Prostate gland (tissue), 2 donors: ENCODE measurements at regions not wholly inside any gene's neighbourhood (a gene's known extent, or its start where the extent isn't known, plus 50 kb on each side); places are given as distances from the start of the nearest gene placed in this dataset.
"Not testable (repeated sequence)": the region's sequence is repeated elsewhere in the genome, so short reads cannot be mapped to it uniquely, and the experiment has no call there.

Source experiments
- POLR2AphosphoS5 ChIP-seq: sonication (generic); formaldehyde crosslinking; IDR thresholded peaks from one replicate; pipeline ENCODE4 v1.6.1; 2017; ENCODE audit warnings: antibody characterized with exemption
- TF ChIP-seq, protein P1 (sequence below), 4 experiments: fragments of 200-600 bp in 2 of 4; fragments of 450-650 bp in 2 of 4; sonication (generic) in 2 of 4; IDR thresholded peaks; 1 replicate in 3 of 4; 2 replicates in 1 of 4; pipeline ENCODE4 v1.5.1; 2016 to 2019; ENCODE audit warnings: antibody characterized with exemption in 4 of 4, mild to moderate bottlenecking in 2 of 4, moderate library complexity in 2 of 4

DNA sequence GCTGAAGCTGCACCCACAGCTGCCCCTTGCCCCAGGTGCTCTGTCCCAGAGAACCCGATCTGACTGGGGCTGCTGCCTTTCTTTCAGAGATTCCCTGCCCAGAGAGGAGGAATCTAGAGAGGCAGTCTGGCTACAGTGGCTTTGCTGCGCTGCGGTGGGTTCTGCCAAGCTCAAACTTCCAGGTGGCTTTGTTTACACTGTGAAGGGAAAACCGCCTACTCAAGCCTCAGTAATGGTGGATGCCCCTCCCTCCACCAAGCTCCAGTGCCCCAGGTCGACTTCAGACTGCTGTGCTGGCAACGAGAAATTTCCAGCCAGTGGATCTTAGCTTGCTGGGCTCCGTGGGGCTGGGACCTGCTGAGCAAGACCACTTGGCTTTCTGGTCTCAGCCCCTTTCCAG, 130.4 kb upstream of the SLC35G4 start:
- TF ChIP-seq, protein P1, sequence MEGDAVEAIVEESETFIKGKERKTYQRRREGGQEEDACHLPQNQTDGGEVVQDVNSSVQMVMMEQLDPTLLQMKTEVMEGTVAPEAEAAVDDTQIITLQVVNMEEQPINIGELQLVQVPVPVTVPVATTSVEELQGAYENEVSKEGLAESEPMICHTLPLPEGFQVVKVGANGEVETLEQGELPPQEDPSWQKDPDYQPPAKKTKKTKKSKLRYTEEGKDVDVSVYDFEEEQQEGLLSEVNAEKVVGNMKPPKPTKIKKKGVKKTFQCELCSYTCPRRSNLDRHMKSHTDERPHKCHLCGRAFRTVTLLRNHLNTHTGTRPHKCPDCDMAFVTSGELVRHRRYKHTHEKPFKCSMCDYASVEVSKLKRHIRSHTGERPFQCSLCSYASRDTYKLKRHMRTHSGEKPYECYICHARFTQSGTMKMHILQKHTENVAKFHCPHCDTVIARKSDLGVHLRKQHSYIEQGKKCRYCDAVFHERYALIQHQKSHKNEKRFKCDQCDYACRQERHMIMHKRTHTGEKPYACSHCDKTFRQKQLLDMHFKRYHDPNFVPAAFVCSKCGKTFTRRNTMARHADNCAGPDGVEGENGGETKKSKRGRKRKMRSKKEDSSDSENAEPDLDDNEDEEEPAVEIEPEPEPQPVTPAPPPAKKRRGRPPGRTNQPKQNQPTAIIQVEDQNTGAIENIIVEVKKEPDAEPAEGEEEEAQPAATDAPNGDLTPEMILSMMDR (IDR thresholded peaks at IDR 0.05) = not testable (repeated sequence)
- TF ChIP-seq POLR2AphosphoS5 = not testable (repeated sequence)
